GM18507 (cell line): ENCODE measurements at regions not wholly inside any gene's neighbourhood (a gene's known extent, or its start where the extent isn't known, plus 50 kb on each side); places are given as distances from the start of the nearest gene placed in this dataset.
"Not testable (repeated sequence)": the region's sequence is repeated elsewhere in the genome, so short reads cannot be mapped to it uniquely, and the experiment has no call there.

Source experiments
- DNase-seq: peaks from one replicate; pipeline ENCODE4 v3.0.0; 2011; ENCODE audit warnings: low read depth; ENCODE audit not compliant: insufficient read length; ENCODE audit errors: extremely low spot score
- FAIRE-seq: peaks from 2 replicates; lab custom pipeline; 2011; peaks lifted over from hg19 to GRCh38; lab: Jason Lieb, UNC

DNA sequence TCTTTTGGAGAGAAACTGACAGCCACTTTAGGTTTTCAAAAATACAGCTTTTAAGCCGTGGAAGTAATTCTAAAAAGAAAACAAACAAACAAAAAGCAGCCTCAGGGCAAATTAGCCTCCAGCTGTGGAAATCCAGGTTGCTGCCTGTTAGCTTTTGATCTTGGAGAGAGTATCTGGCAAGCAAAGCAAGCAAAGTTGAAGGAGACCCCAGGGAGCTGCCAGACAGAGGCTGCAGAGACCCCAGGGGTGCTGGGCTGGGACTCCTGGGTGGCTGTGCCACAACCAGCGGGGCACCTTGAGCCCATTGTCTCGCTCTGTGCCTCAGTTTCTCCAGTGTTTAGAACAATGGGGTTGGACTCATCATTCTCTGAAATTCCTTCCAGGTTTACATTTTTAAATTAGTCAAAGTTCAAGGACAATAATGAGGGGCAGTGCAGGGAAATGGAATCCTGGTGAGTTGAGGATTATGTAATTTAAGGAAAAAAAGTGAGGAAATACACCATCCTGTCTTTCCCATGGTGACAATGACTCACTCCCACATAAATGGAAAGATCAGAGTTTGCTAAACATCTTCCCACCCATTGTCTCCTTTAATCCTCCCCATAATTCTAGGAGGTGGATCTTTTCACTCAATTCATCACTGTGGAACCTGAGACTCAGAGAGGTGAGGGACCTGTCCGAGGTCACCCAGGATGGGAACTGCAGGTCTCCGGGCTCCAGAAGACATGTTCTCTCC lies 480.5 kb downstream of the MATN1 start:
- no peak for FAIRE-seq
- DNase-seq, result no peak

GRCh38 chr1:30242168-30242567 lies 481.2 kb downstream of the MATN1 start:
- DNase-seq (no peak), FAIRE-seq (no peak)

GRCh38 chr1:30241681-30242080 lies 481.7 kb downstream of the MATN1 start:
- DNase-seq, result no peak
- FAIRE-seq, result no peak

DNA sequence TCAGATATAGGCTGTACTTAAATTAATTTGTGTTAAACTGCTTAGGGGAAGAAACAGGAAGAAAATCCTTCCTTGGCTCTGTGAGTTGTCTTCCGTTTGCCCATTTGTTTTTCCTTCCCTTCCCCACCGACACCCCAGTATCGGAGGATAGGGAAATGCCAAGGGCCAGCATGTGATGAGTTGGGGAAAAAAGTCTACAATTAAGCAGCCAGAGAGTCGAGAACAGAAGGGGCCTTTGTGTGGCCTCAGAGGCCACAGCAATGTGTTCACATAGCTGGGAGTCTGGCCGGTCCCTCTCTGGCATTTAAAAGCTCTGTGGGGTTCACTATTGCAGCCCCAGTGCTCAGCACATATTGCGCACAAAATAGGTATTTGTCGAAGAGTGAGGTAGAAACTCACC lies 489.3 kb downstream of the MATN1 start:
- FAIRE-seq (no peak), DNase-seq (no peak)

DNA sequence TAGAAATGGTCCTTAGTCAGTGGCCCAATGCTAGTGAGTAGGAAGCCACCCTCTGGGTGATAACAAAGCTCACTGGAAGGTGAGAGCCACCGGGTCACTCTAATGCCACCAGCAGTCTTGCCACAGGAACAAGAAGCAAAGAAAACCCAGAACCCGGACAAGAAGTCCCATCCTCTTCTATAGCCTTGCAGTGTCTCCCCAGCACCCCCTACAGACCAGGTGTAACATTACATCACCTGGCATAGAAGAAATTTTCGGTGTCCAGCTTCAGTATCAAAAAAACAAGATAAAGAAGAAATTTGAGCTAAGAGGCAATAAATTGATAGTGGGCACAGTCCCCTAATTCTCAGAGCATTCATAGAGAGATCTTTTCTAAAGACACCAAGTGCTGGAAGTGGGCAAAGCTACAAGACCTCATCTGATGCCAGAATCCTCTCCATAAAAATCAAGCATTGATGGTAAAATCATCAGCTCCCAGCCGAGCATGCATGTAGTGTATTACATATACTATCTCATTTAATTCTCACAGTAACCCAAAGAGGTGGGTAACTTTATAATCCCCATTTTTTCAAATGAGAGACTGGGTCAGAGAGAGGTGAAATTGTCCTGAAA lies 491.0 kb downstream of the MATN1 start:
- DNase-seq (peak; percentile 15), FAIRE-seq (no peak)

- FAIRE-seq (no peak), DNase-seq (no peak)
Observed at GRCh38 chr1:30229960-30230359, 493.4 kb downstream of the MATN1 start.

DNA sequence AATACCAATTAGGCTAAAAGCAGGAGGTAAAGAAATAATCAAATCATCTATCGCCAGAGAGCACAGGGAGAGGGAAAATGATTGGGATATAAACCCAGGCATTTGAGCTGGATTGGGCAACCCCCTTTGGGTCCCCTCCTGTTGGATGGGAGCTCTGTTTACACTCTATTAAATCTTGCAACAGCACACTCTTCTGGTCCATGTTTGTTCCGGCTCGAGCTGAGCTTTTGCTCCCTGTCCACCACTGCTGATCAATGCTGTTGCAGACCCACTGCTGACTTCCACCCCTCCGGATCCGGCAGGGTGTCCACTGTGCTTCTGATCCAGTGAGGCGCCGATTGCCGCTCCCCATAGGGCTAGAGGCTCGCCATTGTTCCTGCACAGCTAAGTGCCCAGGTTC lies 493.8 kb downstream of the MATN1 start:
- FAIRE-seq (no peak), DNase-seq (no peak)

DNA sequence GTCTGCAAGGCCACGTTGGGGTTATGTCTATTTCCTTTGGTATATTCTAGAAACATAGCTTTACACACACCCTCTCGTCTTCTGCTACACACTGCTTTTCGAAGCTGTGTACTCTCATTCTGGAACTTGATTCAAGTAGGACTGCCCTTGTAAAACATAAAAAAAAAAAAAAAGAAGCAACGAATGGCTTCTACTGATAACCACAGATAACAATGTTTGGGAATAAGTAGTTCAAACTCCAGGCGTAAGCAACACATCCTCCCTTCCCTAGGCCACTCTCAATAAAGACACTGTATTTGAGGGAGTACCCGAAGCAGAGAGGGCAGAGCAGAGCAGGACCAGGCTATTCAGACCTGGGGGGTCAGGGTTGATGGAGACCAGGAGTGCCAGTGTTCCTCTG lies 496.7 kb downstream of the MATN1 start:
- no peak for DNase-seq
- no peak for FAIRE-seq

DNA sequence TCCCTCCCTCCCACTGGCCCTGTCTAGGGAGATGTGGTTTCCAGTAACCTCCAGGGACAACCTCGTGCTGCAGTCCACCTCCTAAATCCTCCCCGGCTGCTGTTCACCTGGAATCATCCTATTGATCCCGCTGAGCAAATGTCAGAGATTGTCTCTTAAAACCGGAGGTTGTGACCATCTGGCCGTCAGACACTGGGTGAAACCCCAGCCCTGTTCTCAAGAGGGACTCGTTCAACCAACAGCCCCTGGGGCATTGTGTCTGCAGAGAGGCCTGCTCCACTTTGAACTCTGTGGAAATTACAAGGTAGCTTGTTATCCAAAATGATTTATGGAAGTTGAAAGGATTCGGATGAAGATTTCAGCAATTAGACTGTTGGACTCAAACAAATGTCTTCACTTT lies 498.0 kb downstream of the MATN1 start:
- DNase-seq (no peak), FAIRE-seq (no peak)

GRCh38 chr1:30219675-30220074 lies 503.7 kb downstream of the MATN1 start:
- no peak for FAIRE-seq
- no peak for DNase-seq

DNA sequence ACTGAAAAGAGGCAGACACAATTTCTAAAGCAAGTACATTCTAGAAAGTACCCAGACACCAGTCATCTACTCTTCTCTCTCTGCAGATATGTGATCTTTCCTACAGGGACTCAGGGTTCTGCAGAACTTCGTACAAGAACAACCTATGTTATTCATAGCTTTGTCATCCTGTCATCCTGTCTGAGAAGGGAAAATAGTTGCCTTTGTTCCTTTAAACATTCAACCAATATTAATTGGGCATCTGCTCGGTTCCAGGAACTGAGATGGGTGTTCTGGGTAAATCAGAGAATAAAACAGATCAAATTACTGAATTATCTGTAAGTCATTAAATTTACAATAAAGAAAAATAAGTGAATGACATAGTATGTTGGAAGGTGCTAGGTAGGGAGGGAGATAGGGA lies 504.9 kb downstream of the MATN1 start:
- DNase-seq, result no peak
- FAIRE-seq, result no peak

GRCh38 chr1:30216602-30217001 lies 506.8 kb downstream of the MATN1 start:
- FAIRE-seq (no peak), DNase-seq (no peak)

- no peak for FAIRE-seq
- DNase-seq, result no peak
Observed at GRCh38 chr1:30213936-30214335, 509.4 kb downstream of the MATN1 start.

DNA sequence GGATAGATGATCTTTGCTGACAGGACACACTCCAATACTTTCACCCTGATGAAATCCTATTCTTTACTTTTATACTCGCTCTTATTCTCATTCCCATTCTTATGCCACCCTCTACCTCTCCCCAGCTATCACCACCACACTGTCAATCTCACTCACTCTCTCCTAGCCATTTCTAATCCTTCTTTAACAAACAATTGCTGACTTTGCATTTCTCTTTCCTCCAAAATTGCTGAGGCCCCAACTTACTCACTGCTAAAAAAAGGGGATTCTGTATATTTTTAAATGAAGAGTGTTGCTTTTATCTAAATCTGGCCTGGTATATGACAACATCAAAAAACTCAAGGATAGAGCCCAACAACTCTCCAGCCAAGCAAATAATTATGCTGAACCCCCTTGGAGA lies 515.4 kb downstream of the MATN1 start:
- FAIRE-seq, DNase-seq: not testable (repeated sequence)

- FAIRE-seq, result not testable (repeated sequence)
Observed at GRCh38 chr1:30206631-30207030, 516.8 kb downstream of the MATN1 start.

DNA sequence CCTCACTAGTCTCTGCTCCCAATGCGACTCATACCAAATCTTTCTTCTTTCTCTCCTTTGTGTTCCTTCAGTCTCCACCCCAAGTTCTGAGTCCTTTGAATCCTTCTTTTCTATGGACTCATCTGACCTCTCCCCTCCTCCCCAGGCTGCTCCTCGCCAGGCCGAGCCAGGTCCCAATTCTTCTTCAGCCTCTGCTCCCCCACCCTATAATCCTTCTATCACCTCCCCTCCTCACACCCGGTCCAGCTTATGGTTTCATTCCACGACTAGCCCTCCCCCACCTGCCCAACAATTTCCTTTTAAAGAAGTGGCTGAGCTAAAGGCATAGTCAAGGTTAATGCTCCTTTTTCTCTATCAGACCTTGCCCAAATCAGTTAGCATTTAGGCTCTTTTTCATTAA lies 518.5 kb downstream of the MATN1 start:
- not testable (repeated sequence) for FAIRE-seq, DNase-seq

More at GRCh38 chr1:30206631-30207030, 516.8 kb downstream of the MATN1 start:
- not testable (repeated sequence) for DNase-seq

- DNase-seq, result no peak
- FAIRE-seq, result no peak
Observed at GRCh38 chr1:30201015-30201414, 522.4 kb downstream of the MATN1 start.

GRCh38 chr1:30200161-30200560 lies 523.2 kb downstream of the MATN1 start:
- no peak for FAIRE-seq

DNA sequence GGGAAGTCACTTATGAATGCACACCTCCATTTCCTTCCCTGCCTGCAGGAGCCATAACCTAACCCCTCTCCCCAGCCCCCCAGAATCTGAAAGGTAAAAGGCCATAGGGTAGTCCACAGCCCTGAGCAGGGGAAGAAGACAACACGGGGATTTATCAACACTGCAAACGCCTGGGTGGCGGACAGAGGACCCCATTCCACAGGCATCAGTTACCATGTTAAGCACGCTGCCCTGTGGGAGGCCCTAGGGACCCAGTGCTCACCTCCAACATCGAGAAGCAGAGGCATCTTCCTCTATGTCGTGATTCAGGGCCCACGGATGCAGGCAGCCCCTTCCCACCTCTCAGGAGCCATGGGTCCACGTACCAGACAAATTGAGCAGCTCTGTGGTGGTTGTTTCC lies 523.8 kb downstream of the MATN1 start:
- FAIRE-seq, result no peak

More at GRCh38 chr1:30200161-30200560, 523.2 kb downstream of the MATN1 start:
- DNase-seq, result no peak

GRCh38 chr1:30198795-30199403 lies 524.5 kb downstream of the MATN1 start:
- FAIRE-seq (no peak), DNase-seq (no peak)

More for the DNA sequence above, 523.8 kb downstream of the MATN1 start:
- no peak for DNase-seq

GRCh38 chr1:30198451-30198760 lies 525.0 kb downstream of the MATN1 start:
- DNase-seq (no peak), FAIRE-seq (no peak)
